GM18858 (cell line): ENCODE measurements at regions not wholly inside any gene's neighbourhood (a gene's known extent, or its start where the extent isn't known, plus 50 kb on each side); places are given as distances from the start of the nearest gene placed in this dataset.
"Not testable (repeated sequence)": the region's sequence is repeated elsewhere in the genome, so short reads cannot be mapped to it uniquely, and the experiment has no call there.

Source experiments
- ATAC-seq: cut with Tn5 transposase; IDR thresholded peaks from one replicate; pipeline ENCODE4 v1.9.1; 2021; ENCODE audit not compliant: unreplicated experiment

DNA sequence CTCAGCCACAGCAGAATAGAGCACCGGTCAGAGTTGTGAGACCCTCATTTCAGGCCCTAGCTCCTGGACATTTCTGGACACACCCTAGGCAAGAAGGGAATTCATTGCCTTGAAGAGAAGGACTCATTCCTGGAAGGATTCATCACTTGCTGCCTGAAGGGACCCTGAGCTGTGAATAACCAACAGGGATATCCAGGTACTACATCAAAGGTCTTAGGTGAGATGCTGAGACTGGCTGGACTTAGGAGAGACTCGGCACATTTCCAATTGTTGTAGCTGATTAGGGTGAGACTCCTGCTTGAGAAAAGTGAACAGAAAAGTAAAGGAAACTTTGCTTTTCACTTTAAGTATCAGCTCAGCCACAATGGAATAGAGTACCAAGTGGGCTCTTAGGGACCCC is 208.1 kb upstream of the CDKN2B start:
- no peak for ATAC-seq

DNA sequence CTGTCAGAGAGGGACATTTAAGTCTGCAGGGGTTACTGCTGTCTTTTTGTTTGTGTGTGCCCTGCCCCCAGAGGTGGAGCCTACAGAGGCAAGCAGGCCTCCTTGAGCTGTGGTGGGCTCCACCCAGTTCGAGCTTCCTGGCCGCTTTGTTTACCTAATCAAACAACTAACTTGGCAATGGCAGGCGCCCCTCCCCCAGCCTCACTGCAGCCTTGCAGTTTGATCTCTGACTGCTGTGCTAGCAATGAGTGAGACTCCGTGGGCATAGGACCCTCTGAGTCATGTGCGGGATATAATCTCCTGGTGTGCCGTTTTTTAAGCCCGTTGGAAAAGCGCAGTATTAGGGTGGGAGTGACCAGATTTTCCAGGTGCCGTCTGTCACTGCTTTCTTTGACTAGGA is 216.8 kb upstream of the CDKN2B start:
- ATAC-seq, result not testable (repeated sequence)

DNA sequence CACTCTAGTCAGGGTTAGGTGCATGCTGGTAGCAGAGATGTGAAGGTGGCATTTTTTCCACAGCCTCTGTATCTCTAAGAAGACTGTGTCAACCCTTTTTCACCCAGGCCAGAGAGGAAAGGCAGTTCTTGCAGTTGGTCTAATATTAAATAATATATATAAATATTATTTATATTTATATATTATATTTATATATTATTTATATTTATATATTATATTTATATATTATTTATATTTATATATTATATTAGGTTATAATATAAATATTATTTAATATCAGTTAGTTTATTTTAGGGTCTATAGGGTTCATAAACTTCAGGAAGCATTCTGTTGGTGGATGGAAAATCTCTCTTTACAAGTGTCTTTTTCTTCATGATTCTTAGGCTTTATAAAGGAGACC is 218.6 kb upstream of the DMRTA1 start:
- no peak for ATAC-seq

DNA sequence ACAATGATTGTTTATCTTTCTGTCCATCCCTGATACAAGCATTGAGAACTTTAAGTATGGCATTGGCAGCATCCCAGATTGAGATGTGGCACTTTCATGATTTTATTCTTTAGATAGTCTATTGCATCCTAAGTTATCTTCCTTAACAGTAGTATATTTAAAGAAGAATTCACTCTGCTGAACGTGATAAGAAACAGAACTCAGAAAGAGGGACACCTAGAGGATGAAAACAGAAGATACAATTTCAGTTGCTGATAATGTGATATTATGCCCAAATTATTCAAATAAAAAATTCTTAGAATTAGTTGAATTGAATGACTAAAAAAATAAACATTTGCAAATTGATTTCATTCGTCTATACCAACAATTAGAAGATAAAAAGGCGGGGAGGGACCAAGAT is 218.1 kb upstream of the DMRTA1 start:
- ATAC-seq, result no peak

DNA sequence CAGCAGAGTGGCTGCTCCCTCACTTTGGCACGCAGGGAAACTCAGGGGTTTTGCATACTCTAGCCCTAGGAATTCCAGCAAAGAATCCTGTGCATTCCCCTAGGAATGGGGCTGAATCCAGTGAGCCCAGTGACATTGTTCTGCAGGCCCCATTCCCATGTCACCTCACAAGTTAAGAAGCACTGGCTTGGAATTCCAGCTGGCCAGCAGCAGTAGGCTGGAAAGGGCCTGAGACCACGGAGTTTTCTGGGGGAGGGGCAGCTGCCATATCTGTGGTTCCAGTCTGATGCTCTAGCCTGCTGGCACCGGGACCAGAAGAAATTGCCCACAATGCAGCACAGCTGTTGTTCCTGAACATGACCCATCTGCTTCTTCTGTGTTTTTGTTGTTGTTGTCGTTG is 217.6 kb upstream of the DMRTA1 start:
- no peak for ATAC-seq

DNA sequence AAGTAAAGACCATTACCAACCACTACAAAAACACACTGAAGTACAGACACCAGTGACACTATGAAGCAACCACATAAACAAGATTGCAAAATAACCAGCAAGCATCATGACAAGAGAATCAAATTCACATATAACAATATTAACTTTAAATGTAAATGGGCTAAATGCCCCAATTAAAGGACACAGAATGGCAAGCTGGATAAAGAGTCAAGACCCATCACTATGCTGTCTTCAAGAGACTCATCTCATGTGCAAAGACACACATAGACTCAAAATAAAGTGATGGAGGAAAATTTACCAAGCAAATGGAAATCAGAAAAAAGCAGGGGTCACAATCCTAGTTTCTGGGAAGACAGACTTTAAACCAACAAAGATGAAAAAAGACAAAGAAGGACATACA is 215.3 kb upstream of the DMRTA1 start:
- ATAC-seq, result not testable (repeated sequence)

DNA sequence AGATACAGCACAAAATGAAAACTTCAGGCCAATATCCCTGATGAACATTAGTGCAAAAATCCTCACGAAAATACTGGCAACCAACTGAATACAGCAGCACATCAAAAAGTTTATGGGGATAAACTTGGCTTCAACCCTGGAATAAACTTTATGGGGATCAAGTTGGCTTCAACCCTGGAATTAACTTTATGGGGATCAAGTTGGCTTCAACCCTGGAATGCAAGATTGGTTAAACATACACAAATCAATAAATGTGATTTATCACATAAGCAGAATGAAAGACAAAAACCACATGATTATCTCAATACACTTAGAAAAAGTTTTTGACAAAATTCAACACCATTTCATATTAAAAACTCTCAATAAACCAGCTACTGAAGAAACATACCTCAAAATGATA is 213.7 kb upstream of the DMRTA1 start:
- no peak for ATAC-seq

DNA sequence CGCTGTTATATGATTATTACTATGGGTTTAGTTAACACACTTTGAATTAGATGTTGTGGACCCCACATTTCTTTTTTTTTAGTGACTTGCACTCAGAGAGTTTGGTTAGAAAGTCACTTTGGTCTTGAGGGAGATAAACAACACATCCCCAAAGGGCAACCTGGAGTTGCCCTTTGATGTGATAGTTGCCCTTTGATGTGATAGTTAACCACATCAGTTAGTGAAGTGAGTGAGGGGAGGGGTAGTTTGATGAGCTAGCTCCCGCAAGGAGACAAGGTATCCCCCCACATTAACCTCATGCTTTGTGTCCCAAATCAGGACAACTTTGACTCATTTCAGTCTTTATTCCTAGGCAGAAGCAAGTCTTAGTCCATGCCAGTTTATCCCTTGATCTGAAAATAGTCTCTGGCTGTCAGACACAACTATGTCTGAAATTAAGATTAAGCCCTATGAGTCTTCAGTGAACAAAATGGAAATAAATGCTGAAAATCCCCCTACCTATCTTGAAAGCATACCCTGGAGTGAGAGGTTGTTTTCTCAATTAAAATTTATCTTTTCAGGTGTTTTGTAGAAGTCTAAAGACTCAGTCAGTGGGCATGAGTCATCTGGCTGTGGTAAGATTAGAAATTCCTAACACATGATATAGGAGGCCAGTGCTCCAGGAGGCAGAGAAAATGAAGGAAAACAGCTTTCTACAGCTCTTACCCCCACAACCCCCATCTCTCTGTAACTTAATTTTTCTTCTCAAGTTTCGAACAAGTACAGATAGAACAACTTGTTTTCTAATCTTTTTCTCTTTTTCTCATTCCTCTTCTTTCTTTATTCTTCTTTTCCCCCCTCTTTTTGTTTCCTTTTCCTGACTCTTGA is 208.9 kb upstream of the DMRTA1 start:
- ATAC-seq, result no peak

DNA sequence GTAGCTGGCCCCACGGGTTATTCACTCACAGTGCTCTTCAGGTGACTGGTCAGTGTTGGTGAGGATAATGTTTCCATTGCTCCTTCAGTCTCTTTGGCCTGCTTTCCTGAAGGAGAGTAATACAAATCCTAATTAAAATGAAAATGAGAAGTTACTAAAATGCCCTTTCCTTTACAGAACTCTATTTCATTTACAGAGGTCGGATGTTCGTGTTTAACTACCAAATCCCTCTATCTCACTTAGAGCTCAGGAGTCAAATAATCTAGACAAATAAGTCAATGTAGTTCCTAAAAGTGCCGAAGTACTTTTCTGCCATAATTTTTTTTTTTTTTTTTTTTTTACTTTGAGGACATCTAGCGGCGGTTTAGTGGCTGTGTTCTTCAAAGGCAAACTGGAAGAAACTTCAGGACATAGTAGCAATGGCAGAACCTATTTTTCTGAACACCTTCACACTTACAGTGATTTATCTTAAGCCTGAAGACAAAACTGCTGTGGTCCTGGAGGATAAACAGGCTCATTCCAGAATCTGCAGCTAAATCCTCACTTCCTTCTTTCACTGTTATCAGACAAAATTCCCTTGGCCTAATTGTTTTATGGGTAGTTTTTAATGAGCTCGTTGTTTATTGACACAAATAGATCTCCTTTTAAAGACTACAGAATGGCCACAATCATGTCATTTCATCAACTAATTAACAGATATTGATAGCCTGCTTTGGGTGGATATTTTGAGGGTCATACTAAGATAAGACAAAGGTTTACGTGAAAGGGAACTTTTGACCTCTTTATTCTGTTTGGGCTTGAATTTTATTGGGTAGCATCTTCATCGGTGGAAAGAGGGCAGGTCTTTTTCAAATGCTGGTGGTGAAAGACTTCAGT is 207.6 kb upstream of the DMRTA1 start:
- ATAC-seq, result no peak

DNA sequence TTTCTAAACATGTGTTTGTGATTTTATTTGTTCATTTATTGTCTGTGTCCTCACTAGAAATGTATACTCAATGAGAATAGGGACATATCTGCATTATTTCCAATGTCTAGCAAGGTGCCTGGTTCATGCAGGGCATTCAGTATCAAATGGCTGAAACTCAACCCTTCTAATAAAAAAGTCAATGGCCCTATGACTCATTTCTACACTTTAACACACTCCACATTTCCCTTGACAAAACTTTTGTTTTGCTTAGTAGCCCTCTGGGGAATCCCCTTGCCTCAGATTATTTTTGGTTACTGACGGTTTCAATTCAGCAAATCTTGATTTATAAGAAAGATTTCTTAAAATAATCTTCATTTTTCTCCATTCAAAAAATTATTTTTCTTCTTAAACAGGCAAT is 206.0 kb upstream of the DMRTA1 start:
- ATAC-seq, result peak; percentile 88

DNA sequence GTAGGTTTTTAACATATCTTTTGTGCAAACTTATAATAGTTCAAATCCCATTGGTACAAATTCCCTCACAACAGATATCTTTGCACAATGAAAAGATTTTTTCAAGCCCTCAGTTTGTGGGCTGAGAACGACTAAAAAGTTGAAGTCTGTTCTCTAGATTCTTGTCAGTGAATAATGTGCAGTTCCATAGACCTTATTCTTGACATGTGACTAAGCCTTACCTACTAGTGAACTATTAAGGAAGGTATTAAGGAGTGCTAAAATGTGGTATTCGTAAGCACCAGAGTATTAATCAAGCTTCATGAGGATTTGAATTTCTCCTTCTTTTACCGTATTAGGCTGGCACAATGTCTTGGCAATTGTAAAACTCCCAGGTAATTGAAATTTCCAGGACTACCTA is 205.6 kb upstream of the DMRTA1 start:
- peak; percentile 17 for ATAC-seq

DNA sequence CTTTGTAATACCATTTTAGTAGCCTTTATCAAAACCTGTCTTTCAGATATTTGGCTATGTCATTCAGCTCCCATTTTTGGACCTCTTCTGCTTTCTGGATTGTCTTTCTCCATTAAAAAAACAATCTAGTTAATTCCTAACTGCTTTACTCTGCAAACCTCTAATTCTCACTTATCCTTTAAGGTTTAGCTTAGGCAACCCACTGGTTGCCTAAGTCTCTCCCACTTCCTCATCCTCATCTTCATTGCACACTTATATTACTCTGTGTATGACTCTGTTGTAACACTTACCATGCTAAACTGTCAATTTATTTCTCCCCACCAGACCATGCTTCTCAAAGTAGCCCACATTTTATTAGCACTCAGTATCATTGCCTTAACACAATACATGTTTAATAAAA is 205.0 kb upstream of the DMRTA1 start:
- no peak for ATAC-seq

DNA sequence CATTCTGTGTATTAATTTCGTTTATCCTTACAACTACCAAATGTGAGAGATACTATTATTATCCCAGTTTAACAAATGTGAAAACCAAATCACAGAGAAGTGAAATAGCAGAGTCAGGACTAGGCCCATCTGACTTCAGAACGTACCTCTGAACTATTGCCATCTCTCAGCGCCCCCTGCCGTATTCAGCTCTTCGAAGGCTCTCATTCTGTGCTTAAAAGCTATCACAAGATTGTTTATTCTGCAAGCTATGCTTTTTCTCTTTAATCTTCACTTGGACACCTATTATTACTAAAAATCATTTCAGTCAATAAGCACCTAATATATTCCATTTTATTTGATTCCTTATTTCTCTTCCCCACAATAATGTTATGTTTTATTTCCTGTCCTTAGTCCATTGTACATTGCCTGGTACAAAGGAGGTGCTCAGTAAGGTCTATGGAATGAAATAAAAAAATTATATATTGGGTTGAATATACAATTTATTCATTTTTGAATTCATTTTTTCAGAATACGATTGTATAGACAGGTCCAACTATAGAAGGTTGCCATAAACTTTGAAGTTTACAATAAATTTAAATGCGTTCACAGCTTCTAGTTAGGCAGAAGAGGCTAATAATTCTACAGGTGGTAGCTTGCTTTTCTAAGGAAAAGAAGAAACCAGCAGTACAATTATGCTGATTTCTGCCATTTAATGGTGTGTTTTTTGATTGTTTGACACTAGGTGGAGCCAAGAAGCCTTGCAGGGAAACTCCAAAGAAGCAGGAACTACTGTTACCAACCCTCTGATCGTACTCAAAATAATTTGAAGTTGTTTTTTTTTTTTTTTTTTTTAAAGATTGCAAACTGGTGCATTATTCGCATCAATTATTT is 202.2 kb upstream of the DMRTA1 start:
- ATAC-seq, result peak; percentile 28

DNA sequence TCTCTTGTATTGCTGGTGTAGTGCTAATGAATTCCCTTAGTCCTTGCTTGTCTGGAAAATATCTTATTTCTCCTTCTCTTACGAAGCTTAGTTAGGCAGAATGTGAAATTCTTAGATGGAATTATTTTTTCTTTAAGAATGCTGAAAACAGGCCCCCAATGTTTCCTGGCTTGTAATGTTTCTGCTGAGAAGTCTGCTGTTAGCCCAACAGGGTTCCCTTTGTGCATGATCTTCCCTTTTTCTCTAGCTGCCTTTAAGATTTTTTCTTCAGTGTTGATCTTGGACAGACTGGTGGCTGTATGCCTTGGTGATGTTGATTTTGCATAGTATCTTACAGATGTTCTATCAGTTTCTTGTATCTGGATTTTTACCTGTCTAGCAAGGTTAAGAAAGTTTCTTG is 191.3 kb upstream of the DMRTA1 start:
- ATAC-seq, result no peak

DNA sequence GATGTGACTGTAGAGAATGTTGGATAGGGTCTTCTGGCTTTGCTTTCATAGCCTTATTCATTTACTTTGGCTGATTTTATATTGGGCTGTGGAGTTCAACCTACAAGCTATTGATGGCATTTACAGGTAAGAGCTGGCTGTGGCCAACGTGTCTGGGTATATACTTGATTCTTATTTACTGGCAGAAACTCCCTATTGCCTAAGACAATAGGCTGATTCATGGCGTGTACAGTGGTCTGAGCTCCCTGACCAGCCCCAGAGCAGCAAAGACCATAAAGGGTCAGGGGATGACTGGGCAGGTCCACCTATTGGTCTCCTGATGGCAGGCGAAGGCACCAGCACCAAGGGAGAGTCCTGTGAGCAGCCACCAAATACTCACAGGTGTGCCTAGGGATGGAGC is 190.2 kb upstream of the DMRTA1 start:
- ATAC-seq, result no peak

DNA sequence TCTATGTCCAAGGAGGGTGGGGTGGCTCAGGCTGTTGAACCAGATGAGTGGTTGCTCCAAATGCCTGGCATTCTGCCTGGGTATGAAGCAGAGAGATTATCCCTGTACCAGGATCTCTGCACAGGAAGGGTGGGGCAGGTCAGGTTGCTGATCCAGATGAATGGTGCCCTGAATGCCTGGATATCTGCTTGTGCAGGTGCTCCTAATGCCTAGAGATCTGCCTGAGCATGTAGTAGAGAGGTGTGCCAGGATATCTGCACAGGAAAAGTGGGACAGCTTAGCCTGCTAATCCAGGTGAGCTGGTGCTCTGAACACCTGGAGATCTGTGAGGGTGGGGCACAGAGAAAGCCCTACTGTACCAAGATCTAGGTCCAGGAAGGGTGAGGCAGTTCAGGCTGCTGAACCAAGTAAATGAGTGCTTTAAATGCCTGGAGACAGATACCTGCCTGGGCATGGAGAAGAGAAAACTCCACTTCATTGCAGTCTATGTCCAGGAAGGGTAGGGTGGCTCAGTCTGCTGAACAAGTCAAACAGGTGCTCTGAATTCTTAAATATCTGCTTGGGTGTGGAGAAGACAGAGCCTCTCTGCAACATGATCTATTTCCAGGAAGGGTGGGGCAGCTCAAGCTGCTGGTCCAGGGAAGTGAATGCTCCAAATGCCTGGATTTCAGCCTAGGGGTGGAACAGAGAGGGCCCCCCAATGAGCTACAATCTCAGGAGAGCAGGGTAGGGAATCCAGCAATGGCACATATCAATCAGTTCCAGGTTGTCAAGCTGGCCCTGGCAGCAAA is 189.4 kb upstream of the DMRTA1 start:
- no peak for ATAC-seq

DNA sequence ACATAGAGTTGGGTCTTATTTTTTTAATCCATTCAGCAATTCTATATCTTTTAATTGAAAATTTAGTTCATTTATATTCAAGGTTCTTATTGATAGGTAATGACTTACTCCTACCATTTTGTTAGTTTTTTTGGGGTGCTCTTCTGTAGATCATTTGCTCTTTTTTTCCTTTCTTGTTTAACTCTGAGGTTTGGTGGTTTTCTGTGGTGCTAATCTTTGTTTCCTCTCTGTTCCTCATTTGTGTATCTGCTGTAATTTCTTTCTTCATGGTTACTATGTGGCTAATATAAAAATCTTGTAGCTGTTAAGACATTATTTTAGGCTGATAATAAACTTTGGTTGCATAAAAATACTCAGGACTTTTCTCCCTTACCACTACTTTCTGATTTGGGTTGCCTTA is 181.6 kb upstream of the DMRTA1 start:
- ATAC-seq, result no peak

DNA sequence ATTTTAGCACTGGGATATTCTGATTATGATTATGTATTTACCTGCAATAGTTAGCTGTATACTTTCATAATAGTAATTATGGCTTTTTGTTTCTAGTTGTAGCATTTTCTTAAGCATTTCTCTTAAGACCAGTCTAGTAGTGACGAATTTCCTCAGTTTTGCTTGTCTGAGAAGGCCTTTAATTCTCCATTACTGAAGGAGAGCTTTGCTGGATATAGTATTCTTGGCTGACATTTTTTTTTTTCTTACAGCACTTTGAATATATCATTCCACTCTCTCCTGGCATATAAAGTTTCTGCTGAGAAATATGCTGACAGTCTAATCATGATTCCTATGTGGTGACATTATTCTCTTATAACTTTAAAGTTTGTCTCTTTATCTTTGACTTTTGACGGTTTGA is 181.1 kb upstream of the DMRTA1 start:
- no peak for ATAC-seq

DNA sequence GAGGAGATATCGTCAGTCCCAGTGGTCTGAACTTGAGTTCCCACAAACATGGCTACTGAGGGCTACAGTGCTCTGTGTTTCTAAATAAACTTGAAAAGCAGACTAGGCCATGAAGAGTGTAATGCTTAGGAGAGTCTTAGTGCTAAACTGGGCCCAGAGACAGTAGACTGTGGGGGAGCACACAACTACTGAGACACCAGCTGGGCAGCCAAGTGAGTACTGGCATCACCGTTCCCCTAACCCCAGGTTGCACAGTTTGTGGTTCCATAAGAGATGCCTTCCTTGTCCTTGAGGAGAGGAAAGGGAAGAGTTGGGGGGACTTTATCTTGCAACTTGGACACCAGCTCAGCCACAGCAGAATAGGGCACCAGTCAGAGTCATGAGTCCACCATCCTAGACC is 172.1 kb upstream of the DMRTA1 start:
- ATAC-seq, result no peak

DNA sequence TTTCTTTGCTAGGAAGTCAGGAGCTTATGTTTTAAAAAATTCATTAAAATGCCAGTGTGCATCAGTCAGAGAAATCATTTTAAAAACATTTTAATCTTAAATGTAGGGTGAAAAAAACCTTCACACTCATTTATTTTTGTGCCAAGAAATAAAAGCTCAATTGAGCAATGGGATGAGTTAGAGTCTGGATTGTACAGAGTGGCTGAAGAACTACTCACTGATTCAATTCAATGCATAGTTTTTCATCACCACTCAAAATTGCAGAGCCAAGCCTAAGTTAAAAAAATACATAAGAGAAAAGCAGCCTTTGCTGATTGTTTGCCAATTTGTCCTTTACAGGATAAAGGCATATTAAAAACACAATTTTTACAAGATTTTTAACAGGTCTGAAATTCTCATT is 168.2 kb upstream of the DMRTA1 start:
- no peak for ATAC-seq
